ENCODE measurements at regions not wholly inside any gene's neighbourhood (a gene's known extent, or its start where the extent isn't known, plus 50 kb on each side); places are given as distances from the start of the nearest gene placed in this dataset.
A peak's percentile ranks its signal among the peaks of the same experiment; 100 is the strongest.

DNA sequence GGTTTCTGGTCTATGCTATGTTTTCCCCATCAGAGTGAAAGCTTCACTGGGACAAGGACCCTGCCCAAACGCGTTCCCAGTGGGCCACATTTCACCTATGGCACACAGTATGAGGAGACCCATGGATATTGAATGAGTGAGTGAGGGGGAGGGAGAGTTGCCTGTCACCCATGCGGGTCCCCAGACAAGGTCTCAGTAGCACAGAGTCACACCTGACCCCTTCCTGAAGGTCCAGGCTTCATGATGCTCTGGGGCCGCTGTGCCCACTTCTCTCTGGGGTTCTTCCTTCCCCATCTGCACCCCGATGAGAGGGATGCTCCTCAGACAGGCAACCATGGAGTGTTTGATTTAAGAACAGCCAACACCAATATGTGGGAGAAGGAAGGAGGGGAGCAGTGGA is 72.3 kb upstream of the CSF3R start:
- Histone ChIP-seq H3K36me3 (no peaks in the 10 kb centered on the region), H3K27me3 (peaks cover 50% of the 10 kb centered on the region), H3K4me3 (no peak overlapping the region), H3K4me1 (no peaks in the 10 kb centered on the region), H3K27ac (no peak overlapping the region), H3K9me3 (no peaks in the 10 kb centered on the region)
- DNase-seq = no peak
- in situ Hi-C loops (cut with MboI; ENCODE audit: low pct_ligation_motif_present in 1 of 4, low pct_unique_long_range_greater_than_20kb in 1 of 4, low sequenced_read_pairs in 3 of 4) = no loop called here
- 78% methylated on average over 5 of the region's 5 CpGs; no CpG with 5 or more reads in 1 of the 2 donors for WGBS, 2 donors (ENCODE audit: low coverage in 1 of 2)
- TF ChIP-seq, protein P1, sequence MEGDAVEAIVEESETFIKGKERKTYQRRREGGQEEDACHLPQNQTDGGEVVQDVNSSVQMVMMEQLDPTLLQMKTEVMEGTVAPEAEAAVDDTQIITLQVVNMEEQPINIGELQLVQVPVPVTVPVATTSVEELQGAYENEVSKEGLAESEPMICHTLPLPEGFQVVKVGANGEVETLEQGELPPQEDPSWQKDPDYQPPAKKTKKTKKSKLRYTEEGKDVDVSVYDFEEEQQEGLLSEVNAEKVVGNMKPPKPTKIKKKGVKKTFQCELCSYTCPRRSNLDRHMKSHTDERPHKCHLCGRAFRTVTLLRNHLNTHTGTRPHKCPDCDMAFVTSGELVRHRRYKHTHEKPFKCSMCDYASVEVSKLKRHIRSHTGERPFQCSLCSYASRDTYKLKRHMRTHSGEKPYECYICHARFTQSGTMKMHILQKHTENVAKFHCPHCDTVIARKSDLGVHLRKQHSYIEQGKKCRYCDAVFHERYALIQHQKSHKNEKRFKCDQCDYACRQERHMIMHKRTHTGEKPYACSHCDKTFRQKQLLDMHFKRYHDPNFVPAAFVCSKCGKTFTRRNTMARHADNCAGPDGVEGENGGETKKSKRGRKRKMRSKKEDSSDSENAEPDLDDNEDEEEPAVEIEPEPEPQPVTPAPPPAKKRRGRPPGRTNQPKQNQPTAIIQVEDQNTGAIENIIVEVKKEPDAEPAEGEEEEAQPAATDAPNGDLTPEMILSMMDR (IDR thresholded peaks at IDR 0.05) = no peak
- no peak for TF ChIP-seq EP300 (IDR thresholded peaks at IDR 0.05; ENCODE audit: low read depth)
- no peak for TF ChIP-seq POLR2A (IDR thresholded peaks at IDR 0.05)
- TF ChIP-seq POLR2AphosphoS5 (IDR thresholded peaks at IDR 0.05) = no peak
- intact Hi-C loops (cut with DNase I; ENCODE audit: low total_unique reads) = no loop called here

DNA sequence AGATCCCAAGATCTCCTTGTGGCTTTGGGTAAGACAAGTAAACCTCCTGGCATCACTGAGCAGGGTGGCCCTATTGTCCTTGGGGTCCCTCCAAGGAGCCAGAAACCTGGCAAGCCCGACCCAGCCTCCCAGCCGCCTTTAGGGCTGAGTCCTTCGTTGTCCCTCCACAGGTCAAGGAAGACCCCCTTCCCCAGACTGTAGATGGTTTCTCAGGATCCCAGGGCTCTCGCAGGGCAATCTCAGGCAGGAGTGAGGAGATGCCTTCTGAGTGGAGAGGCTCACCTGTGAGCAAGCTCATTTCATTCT is 71.6 kb upstream of the CSF3R start:
- Histone ChIP-seq H3K27ac (no peak overlapping the region), H3K9me3 (no peaks in the 10 kb centered on the region), H3K36me3 (no peaks in the 10 kb centered on the region), H3K4me1 (no peaks in the 10 kb centered on the region), H3K4me3 (no peak overlapping the region), H3K27me3 (peaks cover 50% of the 10 kb centered on the region)
- WGBS, 2 donors (ENCODE audit: low coverage in 1 of 2) = 70% methylated on average over 4 of the region's 4 CpGs; no CpG with 5 or more reads in 1 of the 2 donors
- no peak for DNase-seq
- intact Hi-C loops (cut with DNase I; ENCODE audit: low total_unique reads) (no loop called here), in situ Hi-C loops (cut with MboI; ENCODE audit: low pct_ligation_motif_present in 1 of 4, low pct_unique_long_range_greater_than_20kb in 1 of 4, low sequenced_read_pairs in 3 of 4) (no loop called here)
- TF ChIP-seq POLR2A (IDR thresholded peaks at IDR 0.05) = no peak
- no peak for TF ChIP-seq POLR2AphosphoS5 (IDR thresholded peaks at IDR 0.05)
- TF ChIP-seq, protein P1 (IDR thresholded peaks at IDR 0.05) = no peak
- no peak for TF ChIP-seq EP300 (IDR thresholded peaks at IDR 0.05; ENCODE audit: low read depth)

DNA sequence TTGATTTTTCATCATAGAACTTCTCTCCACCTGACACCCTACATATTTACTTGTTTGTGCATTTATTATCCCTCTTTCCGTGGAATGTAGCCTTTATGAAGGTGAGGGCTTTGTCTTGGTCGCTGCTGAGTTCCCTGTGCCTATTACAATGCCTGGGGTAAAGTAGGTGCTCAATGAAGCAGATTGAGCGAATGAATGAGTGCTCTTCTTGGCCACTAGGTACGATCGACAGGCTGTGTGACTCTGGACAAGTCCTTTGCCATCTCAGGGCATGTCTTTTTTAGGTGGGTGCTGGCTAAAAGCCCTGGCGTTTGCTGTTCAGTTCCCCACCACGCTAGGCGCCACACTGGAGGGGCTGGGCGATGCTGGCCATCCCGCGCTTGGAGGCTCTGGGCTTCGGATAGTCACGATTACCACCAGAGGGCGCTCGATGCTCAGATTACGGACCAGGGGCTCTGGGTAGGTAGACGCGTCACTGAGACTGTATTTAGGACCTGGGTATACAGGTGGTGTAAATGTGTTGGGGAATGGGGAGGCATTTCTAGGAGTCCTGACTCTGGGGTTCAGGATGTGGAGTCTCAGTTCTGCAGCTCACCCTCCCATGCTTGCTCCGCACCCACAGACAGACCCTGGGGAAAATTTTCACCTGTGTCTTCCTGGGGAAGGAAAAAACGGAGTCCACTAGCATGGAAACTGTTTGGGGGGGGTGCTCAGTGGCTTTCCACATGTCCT is 71.0 kb upstream of the CSF3R start:
- Histone ChIP-seq H3K9me3 (no peaks in the 10 kb centered on the region), H3K4me1 (no peaks in the 10 kb centered on the region), H3K27ac (no peak overlapping the region), H3K4me3 (no peak overlapping the region), H3K36me3 (no peaks in the 10 kb centered on the region), H3K27me3 (peaks cover 50% of the 10 kb centered on the region)
- WGBS, 2 donors (ENCODE audit: low coverage in 1 of 2) = 15 to 17% methylated on average over 1 to 20 of the region's 20 CpGs
- in situ Hi-C loops (cut with MboI; ENCODE audit: low pct_ligation_motif_present in 1 of 4, low pct_unique_long_range_greater_than_20kb in 1 of 4, low sequenced_read_pairs in 3 of 4) = no loop called here
- intact Hi-C loops (cut with DNase I; ENCODE audit: low total_unique reads) = no loop called here
- TF ChIP-seq EP300 (IDR thresholded peaks at IDR 0.05; ENCODE audit: low read depth) (no peak), POLR2A (IDR thresholded peaks at IDR 0.05) (no peak)
- TF ChIP-seq, protein P1 (IDR thresholded peaks at IDR 0.05) = peak; percentile 24 to 60 (median 41)
- DNase-seq = peak; percentile 44

DNA sequence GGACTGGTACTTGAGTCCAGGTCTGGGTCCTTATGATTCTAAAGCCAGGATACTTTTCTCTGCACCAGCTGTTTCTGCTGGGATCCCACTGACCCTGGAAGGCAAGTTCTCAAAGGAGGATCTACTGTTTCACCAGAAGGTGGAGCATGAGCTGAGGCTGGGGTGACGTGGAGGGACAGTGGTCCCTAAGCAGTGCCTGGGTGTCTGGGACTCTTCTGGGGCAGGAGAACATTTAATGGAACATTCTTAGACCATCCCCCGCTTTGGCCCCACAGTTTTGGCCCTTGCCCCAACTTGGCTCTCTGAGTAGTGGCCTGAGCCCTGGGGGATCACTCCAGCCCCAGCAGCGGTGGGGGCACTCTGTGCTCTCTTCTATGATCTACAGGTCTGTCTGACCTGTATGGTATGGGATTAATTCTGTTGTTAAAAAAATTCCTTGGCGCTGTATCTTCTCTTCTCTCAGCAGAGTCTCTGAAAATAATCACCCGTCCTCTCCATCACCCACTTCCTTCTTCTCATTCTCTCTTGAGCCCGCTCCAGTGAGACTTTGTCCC is 60.3 kb upstream of the CSF3R start:
- no peak for DNase-seq
- in situ Hi-C loops (cut with MboI; ENCODE audit: low pct_ligation_motif_present in 1 of 4, low pct_unique_long_range_greater_than_20kb in 1 of 4, low sequenced_read_pairs in 3 of 4) (no loop called here), intact Hi-C loops (cut with DNase I; ENCODE audit: low total_unique reads) (no loop called here)
- Histone ChIP-seq H3K27ac (no peak overlapping the region), H3K4me3 (no peak overlapping the region), H3K9me3 (no peaks in the 10 kb centered on the region), H3K4me1 (no peaks in the 10 kb centered on the region), H3K36me3 (no peaks in the 10 kb centered on the region), H3K27me3 (peaks cover 12% of the 10 kb centered on the region)
- TF ChIP-seq, protein P1 (IDR thresholded peaks at IDR 0.05) = no peak
- TF ChIP-seq EP300 (IDR thresholded peaks at IDR 0.05; ENCODE audit: low read depth) (no peak), POLR2AphosphoS5 (IDR thresholded peaks at IDR 0.05) (no peak), POLR2A (IDR thresholded peaks at IDR 0.05) (no peak)
- 53 to 65% methylated on average over 3 to 6 of the region's 6 CpGs for WGBS, 2 donors (ENCODE audit: low coverage in 1 of 2)

Data from transverse colon (tissue), 4 donors.